ENCODE measurements at regions not wholly inside any gene's neighbourhood (a gene's known extent, or its start where the extent isn't known, plus 50 kb on each side); places are given as distances from the start of the nearest gene placed in this dataset.

GRCh38 chr3:72238010-72238691, 453.2 kb upstream of the PROK2 start (continued):
- TF ChIP-seq CHD7 (IDR thresholded peaks at IDR 0.05; ENCODE audit: insufficient replicate concordance, low read length) (no peak), TBP (IDR thresholded peaks at IDR 0.05; ENCODE audit: low read depth, low read length) (no peak), CBX5 (IDR thresholded peaks at IDR 0.05; ENCODE audit: low read depth, low read length) (no peak), SP4 (IDR thresholded peaks at IDR 0.05; ENCODE audit: low read length) (no peak), YY1 (IDR thresholded peaks at IDR 0.05; ENCODE audit: low read depth, low read length) (no peak), ASH2L (IDR thresholded peaks at IDR 0.05; ENCODE audit: low read length) (no peak), BACH1 (IDR thresholded peaks at IDR 0.05; ENCODE audit: low read length) (no peak), FOSL1 (IDR thresholded peaks at IDR 0.05; ENCODE audit: insufficient read depth, low read depth, low read length) (no peak), HDAC6 (IDR thresholded peaks at IDR 0.05; ENCODE audit: low read depth, low read length) (no peak)
- TF ChIP-seq, protein P1, sequence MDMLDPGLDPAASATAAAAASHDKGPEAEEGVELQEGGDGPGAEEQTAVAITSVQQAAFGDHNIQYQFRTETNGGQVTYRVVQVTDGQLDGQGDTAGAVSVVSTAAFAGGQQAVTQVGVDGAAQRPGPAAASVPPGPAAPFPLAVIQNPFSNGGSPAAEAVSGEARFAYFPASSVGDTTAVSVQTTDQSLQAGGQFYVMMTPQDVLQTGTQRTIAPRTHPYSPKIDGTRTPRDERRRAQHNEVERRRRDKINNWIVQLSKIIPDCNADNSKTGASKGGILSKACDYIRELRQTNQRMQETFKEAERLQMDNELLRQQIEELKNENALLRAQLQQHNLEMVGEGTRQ (IDR thresholded peaks at IDR 0.05; ENCODE audit: low read length) = no peak

Data from H1 (cell line).